PC-9 (cell line): ENCODE measurements at regions not wholly inside any gene's neighbourhood (a gene's known extent, or its start where the extent isn't known, plus 50 kb on each side); places are given as distances from the start of the nearest gene placed in this dataset.

ENCODE experiments used
- BruUV-seq: library from RNA; stranded (reverse); fragments of 400-500 nt; replicated peaks from 2 replicates; lab custom pipeline; 2021; lab: Mats Ljungman, UMichigan
- CTCF ChIA-PET: fragments of 300-600 bp; sonication (Branson Sonifier 250); formaldehyde crosslinking; loops from one replicate; lab custom pipeline; 2022; ENCODE audit warnings: antibody characterized with exemption; lab: Charles Lee
- POLR2A ChIA-PET: fragments of 300-600 bp; sonication (Branson Sonifier 250); formaldehyde crosslinking; loops from one replicate; lab custom pipeline; 2022; ENCODE audit warnings: antibody characterized with exemption; ENCODE audit not compliant: unreplicated experiment; lab: Charles Lee
- DNase-seq, 2 experiments: peaks; one replicate each; pipeline versions ENCODE4 v3.0.0 to v3.0.0-alpha.2; 2015 to 2022; ENCODE audit warnings: mixed read lengths in 1 of 2
- H2AFZ ChIP-seq: fragments of 200-600 bp; sonication (generic); 2 replicates; pipeline ENCODE4 v1.8.1; 2017; ENCODE audit warnings: antibody characterized with exemption
- H3F3A ChIP-seq: fragments of 200-600 bp; sonication (generic); 2 replicates; pipeline ENCODE4 v1.8.1; 2017; ENCODE audit warnings: antibody characterized with exemption, mild to moderate bottlenecking, low read depth; ENCODE audit not compliant: insufficient read depth
- H3K27ac ChIP-seq: fragments of 200-600 bp; sonication (generic); 2 replicates; pipeline ENCODE4 v1.6.1; 2016; ENCODE audit warnings: mixed run types
- H3K27me3 ChIP-seq: fragments of 200-600 bp; sonication (generic); 2 replicates; pipeline ENCODE4 v1.6.1; 2016; ENCODE audit warnings: low read depth, mixed run types; ENCODE audit not compliant: insufficient read depth
- H3K36me3 ChIP-seq: fragments of 200-600 bp; sonication (generic); 2 replicates; pipeline ENCODE4 v1.6.1; 2016; ENCODE audit warnings: low read depth, mixed run types
- H3K4me1 ChIP-seq: fragments of 200-600 bp; sonication (generic); replicated peaks from 2 replicates; pipeline ENCODE4 v1.6.1; 2016; ENCODE audit warnings: mixed run types; ENCODE audit not compliant: insufficient read depth
- H3K4me2 ChIP-seq: fragments of 200-600 bp; sonication (generic); 2 replicates; pipeline ENCODE4 v1.6.1; 2017; ENCODE audit warnings: mixed run types
- H3K4me3 ChIP-seq: fragments of 200-600 bp; sonication (generic); 2 replicates; pipeline ENCODE4 v1.6.1; 2016; ENCODE audit warnings: mixed run types
- H3K79me2 ChIP-seq: fragments of 200-600 bp; sonication (generic); 2 replicates; pipeline ENCODE4 v1.6.1; 2017; ENCODE audit warnings: low read depth, mixed run types
- H3K9me2 ChIP-seq: fragments of 200-600 bp; sonication (generic); 2 replicates; pipeline ENCODE4 v1.8.1; 2017; ENCODE audit warnings: mild to moderate bottlenecking; ENCODE audit not compliant: insufficient read depth
- H3K9me3 ChIP-seq: fragments of 200-600 bp; sonication (generic); 2 replicates; pipeline ENCODE4 v1.8.1; 2016; ENCODE audit warnings: low read depth; ENCODE audit not compliant: insufficient read depth
- H4K20me1 ChIP-seq: fragments of 200-600 bp; sonication (generic); 2 replicates; pipeline ENCODE4 v1.8.1; 2017; ENCODE audit not compliant: insufficient read depth
- EZH2 ChIP-seq: fragments of 200-600 bp; sonication (generic); IDR thresholded peaks from 2 replicates; pipeline ENCODE4 v1.8.0; 2017; ENCODE audit warnings: antibody characterized with exemption, low read depth
- intact Hi-C: fragments of 100-400 bp; cut with micrococcal nuclease; formaldehyde crosslinking; loops from one replicate; pipeline ENCODE4 v1.10.0; 2022; ENCODE audit not compliant: unreplicated experiment
- TF ChIP-seq, protein P1 (sequence below): fragments of 200-600 bp; sonication (generic); conservative IDR thresholded peaks from 2 replicates; pipeline ENCODE4 v1.6.1; 2017; ENCODE audit warnings: mixed run types, antibody characterized with exemption, mild to moderate bottlenecking, moderate library complexity

DNA sequence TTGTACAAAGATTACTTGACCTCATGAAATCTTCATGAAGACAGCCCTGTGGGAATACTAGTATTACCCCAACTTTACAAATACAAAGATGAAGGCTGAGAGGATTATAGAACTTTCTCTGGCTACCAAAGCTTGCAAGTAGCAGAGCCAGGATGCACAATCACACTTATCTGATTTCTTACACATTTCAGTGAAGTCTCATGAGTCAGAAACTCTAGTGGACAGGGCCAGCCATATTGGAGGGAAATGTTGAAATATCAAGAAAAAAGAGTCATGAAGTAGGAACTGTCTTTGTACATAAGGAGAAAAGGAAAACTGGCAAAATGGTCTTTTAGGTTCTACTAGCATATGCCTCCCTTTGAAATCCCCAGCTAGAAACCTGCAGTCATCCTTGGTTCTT lies 369.6 kb upstream of the WWC1 start:
- no peak overlapping the region for H2AFZ ChIP-seq
- TF ChIP-seq EZH2: no peak
- TF ChIP-seq, protein P1, sequence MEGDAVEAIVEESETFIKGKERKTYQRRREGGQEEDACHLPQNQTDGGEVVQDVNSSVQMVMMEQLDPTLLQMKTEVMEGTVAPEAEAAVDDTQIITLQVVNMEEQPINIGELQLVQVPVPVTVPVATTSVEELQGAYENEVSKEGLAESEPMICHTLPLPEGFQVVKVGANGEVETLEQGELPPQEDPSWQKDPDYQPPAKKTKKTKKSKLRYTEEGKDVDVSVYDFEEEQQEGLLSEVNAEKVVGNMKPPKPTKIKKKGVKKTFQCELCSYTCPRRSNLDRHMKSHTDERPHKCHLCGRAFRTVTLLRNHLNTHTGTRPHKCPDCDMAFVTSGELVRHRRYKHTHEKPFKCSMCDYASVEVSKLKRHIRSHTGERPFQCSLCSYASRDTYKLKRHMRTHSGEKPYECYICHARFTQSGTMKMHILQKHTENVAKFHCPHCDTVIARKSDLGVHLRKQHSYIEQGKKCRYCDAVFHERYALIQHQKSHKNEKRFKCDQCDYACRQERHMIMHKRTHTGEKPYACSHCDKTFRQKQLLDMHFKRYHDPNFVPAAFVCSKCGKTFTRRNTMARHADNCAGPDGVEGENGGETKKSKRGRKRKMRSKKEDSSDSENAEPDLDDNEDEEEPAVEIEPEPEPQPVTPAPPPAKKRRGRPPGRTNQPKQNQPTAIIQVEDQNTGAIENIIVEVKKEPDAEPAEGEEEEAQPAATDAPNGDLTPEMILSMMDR: no peak
- BruUV-seq: no TSS peak

DNA sequence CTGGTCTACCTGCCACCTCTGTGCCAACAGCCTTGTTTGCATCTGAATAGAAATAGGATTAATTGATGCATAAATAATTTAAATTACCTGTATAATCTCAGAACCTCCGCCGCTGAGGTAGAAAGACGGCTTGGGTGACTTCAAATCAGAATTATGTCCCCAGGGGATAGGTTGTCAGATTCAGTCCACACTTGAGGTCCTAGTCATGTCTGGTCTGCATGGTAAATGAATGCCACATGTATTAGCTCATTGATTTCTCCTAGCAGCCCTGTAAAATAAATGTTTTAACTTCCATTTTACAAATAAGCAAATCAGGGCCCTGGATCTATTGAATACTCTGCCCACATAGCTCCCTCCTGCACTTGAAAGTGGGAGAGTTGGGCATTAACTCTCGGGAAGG lies 368.0 kb upstream of the WWC1 start:
- Histone ChIP-seq H3K27me3 (no peaks in the 10 kb centered on the region), H3K4me3 (no peak overlapping the region), H3K79me2 (no peaks in the 10 kb centered on the region), H3F3A (no peaks in the 10 kb centered on the region), H3K4me1 (0 out of 2 replicates have a peak, but pooled peaks cover 6% of the 10 kb centered on the region), H3K4me2 (no peak overlapping the region), H3K27ac (no peak overlapping the region), H3K9me2 (no peaks in the 10 kb centered on the region), H3K36me3 (no peaks in the 10 kb centered on the region), H4K20me1 (no peaks in the 10 kb centered on the region), H2AFZ (no peak overlapping the region), H3K9me3 (no peaks in the 10 kb centered on the region)
- BruUV-seq: no TSS peak
- ChIA-PET POLR2A (no interaction called here), CTCF (no interaction called here)
- no peak for DNase-seq
- no peak for TF ChIP-seq EZH2
- TF ChIP-seq, protein P1: no peak
- intact Hi-C loops: no loop called here

More for the DNA sequence above, 369.6 kb upstream of the WWC1 start:
- H3K4me3 ChIP-seq: no peak overlapping the region
- intact Hi-C loops: no loop called here
- no peaks in the 10 kb centered on the region for H3K27me3 ChIP-seq
- H3K27ac ChIP-seq: no peak overlapping the region
- ChIA-PET POLR2A (no interaction called here), CTCF (no interaction called here)
- 0 out of 2 replicates have a peak, but pooled peaks cover 6% of the 10 kb centered on the region for H3K4me1 ChIP-seq
- H3K9me2 ChIP-seq: no peaks in the 10 kb centered on the region
- no peaks in the 10 kb centered on the region for H4K20me1 ChIP-seq
- no peaks in the 10 kb centered on the region for H3K79me2 ChIP-seq
- no peak overlapping the region for H3K4me2 ChIP-seq
- DNase-seq: no peak
- H3K9me3 ChIP-seq: no peaks in the 10 kb centered on the region
- no peaks in the 10 kb centered on the region for H3F3A ChIP-seq
- H3K36me3 ChIP-seq: no peaks in the 10 kb centered on the region

DNA sequence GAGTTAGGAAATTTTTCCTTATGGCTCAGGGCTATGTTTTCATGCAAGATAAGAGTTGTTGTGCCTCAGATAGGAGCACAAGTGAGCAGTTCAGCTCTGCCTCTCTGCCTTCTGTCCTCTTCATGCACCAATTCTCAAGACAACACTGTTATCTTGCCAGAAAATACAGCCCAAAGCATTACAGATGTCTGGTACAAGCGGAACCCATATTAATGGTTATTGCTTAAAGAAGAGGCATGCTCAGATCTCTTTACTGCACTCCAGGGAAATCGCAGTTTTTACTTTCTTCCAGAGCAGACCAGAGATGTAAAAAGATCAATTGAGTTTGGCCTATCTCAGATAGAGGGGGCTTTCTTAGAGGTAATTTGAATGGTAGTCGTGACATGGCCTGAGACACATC lies 361.6 kb upstream of the WWC1 start:
- Histone ChIP-seq H4K20me1 (no peaks in the 10 kb centered on the region), H3K4me3 (no peak overlapping the region), H2AFZ (no peak overlapping the region), H3K36me3 (no peaks in the 10 kb centered on the region), H3K27me3 (peaks cover 3% of the 10 kb centered on the region; the same call in 1 of the 2 replicates), H3F3A (no peaks in the 10 kb centered on the region), H3K79me2 (no peaks in the 10 kb centered on the region), H3K4me2 (no peak overlapping the region), H3K4me1 (no peaks in the 10 kb centered on the region), H3K9me2 (no peaks in the 10 kb centered on the region), H3K27ac (no peak overlapping the region), H3K9me3 (no peaks in the 10 kb centered on the region)
- TF ChIP-seq, protein P1: no peak
- no peak for TF ChIP-seq EZH2
- POLR2A ChIA-PET: no interaction called here
- intact Hi-C loops: no loop called here
- CTCF ChIA-PET: no interaction called here
- DNase-seq: no peak
- no TSS peak for BruUV-seq
